HG03159 (cell line): ENCODE measurements at regions not wholly inside any gene's neighbourhood (a gene's known extent, or its start where the extent isn't known, plus 50 kb on each side); places are given as distances from the start of the nearest gene placed in this dataset.

ENCODE experiments used
- ATAC-seq: cut with Tn5 transposase; IDR thresholded peaks from one replicate; pipeline ENCODE4 v1.9.1; 2021; ENCODE audit warnings: mild to moderate bottlenecking, moderate library complexity; ENCODE audit not compliant: unreplicated experiment

DNA sequence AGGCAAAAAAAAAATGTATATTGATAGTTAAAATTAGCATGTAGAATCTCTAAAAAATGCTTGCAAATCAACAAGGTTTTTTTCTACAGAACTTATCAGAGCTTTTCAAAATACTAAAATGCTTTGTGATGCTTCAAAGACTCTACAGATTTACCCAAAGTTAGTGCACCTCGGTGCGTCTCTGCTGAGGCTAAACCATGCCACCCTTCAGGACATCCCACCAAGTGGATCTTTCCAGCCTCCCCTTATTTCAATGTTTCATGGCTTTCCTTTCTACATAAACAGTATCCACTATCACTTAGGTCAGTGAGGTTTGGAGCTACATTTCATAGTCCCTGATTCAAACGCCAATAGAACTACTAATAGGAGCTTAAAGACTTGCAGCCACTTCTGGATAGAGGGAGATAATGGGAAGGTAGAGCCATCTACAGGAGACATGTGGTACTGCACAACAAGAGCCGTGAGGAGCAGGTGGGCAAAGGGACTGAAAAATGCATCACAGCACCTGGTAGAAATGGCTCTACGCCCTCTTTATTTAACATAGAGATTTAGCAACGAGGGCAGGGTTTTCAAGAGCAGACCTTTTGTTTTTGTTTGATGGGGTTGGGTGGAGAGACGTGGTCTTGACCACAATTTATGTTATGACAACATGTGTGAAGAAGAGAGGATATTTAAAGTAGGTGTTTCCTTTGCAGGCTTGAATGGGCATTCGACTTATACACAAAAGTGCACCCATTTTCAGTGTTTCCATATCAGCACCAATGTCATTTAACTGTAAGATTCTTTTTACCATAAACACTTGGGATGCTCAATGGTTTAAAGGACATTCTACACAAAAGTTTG, 56.1 kb upstream of the SLC35G4 start:
- ATAC-seq, result peak; percentile 83

GRCh38 chr18:11548916-11549551, 60.4 kb upstream of the SLC35G4 start:
- no peak for ATAC-seq

DNA sequence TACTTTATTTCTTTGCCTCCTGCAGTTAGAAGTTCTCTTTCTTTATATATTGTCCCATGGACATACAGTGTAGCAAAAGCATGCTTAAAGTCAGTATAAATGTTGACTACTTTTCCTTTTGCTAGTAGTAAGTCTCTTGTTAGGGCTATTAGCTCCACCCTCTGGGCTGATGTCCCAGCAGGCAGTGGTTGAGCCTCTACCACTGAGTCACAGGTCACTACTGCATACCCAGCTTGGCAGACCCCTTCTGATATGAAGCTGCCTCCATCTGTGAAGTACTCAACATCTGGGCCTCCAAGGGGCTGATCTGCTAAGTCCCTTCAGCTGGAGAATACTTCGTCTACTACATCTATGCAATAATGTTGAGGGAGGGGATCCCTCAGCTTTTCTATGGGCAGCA, 61.0 kb upstream of the SLC35G4 start:
- no peak for ATAC-seq

DNA sequence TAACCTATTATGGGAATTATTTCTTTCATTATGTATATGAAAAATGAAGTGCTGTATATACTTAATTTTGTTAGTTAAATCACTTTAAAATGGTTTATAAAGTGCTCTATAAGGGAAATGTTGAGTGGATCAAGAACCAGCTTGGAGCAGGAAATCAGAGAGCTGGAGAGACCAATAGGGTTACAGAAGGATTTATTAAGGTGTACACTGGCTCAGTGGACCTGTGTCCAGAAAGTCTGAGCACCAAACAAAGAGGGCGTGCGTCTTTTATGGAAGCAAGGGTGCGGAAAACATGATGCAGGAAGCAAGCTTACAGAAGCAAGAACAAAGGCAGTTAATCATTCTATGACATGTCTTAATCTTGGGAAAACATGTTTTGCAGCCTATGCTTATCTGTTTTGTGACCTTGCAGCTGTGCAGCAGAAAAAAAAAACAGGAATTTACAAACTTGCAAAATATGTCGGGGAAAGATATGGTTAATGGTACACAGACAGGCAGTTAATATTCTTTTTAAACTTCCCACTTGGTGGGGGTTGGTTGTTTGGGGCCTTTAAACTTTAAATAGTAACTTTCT, 65.2 kb upstream of the SLC35G4 start:
- no peak for ATAC-seq

DNA sequence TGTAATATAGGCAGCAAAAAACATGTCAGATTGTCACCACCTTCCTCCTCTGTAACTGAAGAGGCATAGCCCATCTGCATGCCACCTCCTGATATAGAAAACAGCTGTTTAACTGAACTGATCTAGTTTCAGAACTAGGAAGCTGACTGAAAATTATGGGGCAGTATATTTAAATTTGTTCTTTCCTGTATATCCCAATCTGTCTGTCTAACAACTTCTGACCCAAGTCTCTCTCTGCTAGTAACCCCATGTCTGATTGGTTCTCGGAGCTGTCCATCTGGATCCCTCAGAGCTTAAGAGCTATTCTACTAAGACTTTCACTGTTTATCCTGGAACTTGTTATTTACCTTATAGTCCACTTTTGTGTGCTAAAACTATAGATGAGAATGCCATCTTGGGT, 68.2 kb upstream of the SLC35G4 start:
- no peak for ATAC-seq

GRCh38 chr18:11533942-11534496, 75.4 kb upstream of the SLC35G4 start:
- no peak for ATAC-seq

DNA sequence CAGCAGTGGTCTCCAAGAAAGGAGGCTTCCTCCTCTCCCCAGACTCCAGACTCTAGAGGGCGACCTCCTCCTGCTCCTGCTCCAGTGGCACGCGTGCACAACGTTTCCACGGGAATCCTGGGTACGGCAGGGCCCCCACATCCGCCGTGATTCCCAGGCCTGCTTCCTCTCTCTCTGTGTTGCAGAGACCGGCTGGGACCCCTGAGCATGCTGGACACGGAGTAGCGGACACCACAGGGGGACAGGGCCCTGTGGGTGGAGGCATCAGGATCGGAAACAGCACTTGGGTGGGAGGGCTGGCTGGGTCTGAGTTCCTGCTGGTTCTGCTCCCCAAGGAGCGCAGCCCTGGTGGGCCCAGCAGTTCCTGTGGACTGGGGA, 75.9 kb upstream of the SLC35G4 start:
- no peak for ATAC-seq

GRCh38 chr18:11532758-11533512, 76.5 kb upstream of the SLC35G4 start:
- no peak for ATAC-seq

DNA sequence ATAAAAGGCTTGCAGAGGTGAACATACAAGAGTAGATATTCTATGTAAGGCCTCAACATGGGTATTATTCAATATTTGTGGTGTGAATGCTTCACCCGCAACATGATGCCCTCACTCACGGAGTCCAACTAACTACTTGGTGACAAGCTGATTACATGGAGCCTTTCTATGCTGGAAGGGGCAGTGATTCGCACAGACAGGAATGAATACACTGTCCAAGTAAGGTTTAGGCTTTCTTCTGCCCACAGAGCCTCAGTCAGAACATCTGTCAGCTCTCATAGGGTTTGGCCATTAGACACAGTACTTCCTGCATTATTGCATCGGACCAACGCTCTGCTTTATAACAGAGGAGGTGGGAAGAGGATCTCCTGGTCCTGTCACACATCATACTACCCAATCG, 80.3 kb upstream of the SLC35G4 start:
- no peak for ATAC-seq

DNA sequence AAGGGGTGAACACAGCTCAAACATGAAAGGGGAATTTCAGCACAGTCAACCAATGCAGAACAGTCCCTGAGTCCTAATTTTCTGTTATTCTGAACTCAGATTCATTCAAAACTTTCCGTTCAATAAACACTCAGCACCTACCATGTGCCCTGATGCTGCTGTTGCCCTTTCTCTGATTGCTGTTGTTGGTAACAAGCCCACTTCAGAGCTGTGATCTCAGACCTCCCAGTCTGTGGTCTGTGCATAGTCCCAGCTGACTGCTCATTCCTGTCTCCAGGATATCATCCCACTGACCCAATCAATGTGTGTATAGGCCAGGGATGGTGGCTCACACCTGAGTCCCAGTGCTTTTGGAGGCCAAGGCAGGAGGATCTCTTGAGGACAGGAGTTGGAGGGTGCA, 82.7 kb upstream of the SLC35G4 start:
- no peak for ATAC-seq

DNA sequence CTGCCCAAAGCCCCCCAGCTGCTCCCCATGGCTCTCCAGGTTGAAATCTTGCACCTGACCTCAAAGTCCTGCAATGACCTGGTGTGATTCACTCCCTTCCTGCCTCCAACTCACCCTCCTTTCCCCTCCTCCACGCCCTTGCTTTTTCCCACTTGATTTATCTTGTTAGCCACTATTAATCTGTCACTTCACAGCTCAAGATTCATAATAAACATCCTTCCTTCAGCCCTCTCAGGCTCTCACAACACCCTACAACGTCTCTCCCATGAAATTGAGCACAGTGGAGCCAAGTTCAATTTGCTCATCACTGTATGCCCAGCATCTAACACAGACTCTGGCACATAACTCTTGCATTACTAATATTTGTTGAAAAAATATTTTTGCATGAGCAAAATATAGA, 85.6 kb upstream of the SLC35G4 start:
- no peak for ATAC-seq

- no peak for ATAC-seq
Observed at GRCh38 chr18:11522992-11523391, 86.4 kb upstream of the SLC35G4 start.

GRCh38 chr18:11521853-11522252, 87.5 kb upstream of the SLC35G4 start:
- no peak for ATAC-seq

DNA sequence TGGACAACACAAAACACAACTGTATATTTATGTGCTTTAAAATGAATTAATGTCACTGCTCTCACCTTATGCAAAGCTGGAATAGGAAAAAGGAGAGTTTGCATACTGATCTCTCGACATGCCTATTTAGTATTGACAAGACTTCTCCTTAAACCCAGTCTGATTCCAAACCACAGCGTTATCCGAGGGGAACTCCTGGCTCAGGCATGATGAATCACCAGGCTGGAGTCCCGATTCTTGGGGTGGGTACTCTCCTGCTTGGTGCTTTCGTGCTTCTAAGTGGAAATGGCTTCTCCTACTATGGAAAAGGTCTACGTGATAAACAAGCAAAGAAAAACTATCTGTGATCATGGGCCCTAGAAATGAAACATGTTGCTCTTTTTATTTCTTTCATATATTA, 88.9 kb upstream of the SLC35G4 start:
- no peak for ATAC-seq

DNA sequence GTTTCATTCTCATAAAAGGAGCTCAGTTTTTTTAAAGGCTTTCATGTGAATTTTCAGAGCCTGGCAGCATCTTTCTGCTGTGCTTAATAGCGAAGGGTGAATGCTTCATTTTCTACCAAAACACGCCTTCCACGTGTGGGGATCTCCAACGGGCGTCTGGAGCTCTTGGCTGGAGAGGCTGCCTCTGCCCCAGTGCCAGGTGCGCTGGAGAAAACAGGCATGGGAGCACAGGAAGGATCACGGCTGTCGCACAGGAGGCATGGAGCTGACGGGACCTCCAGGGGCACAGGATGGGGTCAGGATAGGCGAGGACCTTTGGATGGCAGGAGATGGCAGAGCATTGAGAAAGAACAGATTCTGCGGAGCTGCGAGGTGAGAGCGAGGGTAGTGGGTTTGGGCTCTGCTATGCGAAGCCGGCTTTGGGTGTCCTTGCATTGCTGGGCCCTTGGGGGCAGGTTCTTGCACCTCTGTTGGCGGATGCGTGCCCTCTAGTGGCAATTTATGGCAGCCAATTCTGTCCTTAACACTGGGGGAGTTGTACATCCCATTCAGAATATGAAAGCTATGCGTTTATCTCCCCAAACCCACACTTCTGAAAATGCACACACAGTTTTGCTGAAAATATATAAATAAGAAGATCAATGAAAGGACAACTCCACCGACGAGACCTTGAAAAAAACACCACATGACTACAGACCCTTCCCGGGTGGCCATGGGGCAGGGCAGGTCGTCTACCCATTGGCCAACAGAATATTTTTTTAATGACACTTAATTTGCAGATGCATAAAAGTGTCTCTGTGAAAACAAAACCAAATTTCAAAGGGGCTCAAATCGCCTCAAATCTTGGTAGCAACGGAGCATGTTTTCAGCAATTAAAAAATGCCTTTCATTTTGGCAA, 90.4 kb upstream of the SLC35G4 start:
- peak; percentile 95 for ATAC-seq

- no peak for ATAC-seq
Observed at GRCh38 chr18:11517704-11518103, 91.7 kb upstream of the SLC35G4 start.

DNA sequence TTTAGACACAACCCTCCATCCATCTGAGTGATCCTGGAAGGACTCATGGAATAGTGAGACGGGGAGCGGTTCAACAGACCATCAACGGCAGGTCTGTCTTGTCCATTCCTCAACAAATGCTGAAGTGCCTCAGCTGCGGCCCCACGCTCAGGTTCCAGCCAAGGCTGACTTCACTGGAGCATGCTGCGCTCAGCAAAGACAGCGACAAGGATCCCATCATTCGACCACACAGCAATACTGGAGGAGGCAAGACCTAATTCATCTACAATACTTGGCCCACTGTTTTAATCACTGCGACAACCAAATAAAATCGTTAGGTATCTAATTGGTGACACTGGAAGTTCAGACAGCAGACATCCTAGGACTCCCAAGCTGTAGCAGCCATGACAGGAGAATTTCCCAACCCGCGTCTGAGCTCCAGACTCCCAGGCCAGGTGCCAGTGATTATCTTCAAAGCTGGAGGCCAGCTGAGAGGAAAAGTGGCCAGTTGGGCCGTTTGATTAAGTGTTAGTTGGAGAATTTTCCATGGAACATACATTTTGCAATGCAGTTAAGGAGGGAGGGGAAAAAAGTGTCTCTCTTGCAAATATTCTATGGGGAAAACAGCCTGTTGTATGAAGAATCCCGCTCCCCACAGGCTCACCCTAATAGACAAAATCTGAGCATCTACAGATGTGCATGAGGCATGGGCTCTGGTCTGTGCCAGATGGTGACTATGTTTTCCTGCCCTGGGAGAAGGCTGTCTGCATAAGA, 92.5 kb upstream of the SLC35G4 start:
- ATAC-seq, result no peak

DNA sequence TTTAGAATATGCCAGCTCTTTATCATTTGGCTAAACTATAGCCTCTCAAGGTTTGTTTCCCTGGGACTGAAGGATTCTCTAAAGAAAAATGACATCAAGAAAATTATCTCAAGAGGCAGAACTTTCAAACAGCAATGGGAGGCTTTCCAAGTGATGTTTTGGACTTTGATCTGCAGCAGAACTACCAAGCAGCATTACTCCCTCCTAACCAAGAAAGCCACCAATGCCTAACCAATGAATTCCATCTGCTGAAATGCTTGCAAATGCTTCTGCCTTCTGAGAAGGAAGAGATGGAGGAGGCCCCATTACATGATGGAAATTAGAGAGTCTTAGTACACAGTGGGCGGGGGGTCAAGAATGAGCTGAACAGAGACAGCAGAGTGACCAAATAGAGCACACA, 95.1 kb upstream of the SLC35G4 start:
- ATAC-seq, result no peak
